Left hindlimb (tissue), 1 donor: ENCODE measurements at regions not wholly inside any gene's neighbourhood (a gene's known extent, or its start where the extent isn't known, plus 50 kb on each side); places are given as distances from the start of the nearest gene placed in this dataset.

ENCODE experiments used
- DNase-seq: peaks from one replicate; pipeline ENCODE4 v3.0.0-alpha.2; 2018

GRCh38 chr3:177517906-177518305 is 320.6 kb upstream of the TBL1XR1 start:
- no peak for DNase-seq

DNA sequence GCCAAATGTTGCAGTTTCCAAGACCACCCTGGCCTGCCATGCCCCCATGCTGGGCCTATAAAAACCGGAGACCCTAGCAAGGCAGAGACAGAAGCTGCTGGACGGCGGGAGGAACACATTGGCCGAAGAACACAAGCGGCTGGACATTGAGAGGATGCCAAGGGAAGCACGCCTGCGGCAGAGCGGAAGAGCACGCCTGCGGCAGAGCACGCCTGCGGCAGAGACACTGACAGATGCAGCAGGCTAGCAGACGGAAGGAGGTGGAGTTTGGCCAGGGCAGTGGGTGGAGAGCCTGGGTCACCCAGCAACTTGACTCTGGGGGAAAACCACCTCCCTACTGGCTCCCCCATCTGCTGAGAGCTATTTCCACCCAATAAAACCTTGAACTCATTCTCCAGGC is 322.3 kb upstream of the TBL1XR1 start:
- no peak for DNase-seq

DNA sequence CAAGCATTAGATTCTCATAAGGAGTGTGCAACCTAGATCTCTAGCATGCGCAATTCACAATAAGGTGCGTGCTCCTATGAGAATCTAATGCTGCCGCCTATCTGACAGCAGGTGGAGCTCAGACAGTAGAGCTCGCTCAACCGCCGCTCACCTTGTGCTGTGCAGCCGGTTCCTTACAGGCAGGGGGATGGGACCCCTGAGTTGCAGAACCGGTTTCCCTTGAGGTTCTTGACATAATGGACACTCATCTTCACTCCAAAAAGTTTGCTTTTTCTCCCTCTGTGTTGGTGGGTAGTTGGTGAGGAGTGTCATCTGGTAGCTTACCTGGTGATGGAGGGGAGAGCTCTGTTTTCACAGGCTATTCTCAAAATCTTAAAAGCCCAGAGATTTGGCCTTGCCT is 324.0 kb upstream of the TBL1XR1 start:
- DNase-seq: no peak

DNA sequence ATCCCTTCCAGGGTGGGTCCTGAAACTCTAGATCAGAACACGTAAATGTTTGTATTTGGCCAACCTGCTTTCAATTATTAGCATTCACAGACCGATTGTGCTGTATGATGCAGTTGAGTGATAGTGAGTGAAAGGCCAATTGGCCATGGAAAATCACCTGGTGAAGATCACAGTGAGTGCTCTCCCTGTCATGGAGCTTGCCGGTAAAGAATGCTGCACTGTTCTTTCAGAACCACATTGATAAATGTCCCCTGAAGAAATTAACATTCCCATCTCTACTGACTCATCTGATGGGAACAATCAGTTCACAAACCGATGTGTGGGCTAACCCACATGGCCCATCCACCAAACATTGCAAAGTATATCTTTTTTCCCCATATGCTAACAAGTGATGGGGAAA is 324.8 kb upstream of the TBL1XR1 start:
- no peak for DNase-seq

GRCh38 chr3:177523067-177523675 is 325.9 kb upstream of the TBL1XR1 start:
- no peak for DNase-seq

DNA sequence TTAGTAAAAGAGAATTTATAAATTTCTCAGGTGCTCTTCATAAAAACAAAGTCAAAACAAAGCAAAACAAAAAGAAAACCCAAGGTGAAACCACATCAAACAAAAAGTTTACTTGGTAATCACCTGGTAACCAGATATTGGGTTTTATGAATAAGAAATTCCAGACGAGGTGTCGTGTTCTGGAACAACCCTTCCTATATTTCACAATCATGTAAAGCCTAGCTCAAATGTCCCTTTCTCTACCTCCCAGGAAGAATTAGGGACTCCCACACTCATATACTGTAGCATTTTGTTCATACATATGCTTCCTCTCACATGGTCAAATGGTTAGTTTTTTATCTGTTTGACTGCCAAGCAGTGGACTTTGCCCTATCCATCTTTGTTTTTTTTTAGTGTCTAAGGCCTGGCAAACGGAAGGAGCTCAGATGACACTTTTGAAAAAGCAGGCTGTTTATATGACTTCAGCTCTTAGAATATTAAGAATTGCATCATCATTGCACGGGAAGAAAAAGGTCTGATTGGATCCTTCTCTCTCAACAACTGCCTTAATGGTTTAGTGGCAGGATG is 326.7 kb upstream of the TBL1XR1 start:
- no peak for DNase-seq

DNA sequence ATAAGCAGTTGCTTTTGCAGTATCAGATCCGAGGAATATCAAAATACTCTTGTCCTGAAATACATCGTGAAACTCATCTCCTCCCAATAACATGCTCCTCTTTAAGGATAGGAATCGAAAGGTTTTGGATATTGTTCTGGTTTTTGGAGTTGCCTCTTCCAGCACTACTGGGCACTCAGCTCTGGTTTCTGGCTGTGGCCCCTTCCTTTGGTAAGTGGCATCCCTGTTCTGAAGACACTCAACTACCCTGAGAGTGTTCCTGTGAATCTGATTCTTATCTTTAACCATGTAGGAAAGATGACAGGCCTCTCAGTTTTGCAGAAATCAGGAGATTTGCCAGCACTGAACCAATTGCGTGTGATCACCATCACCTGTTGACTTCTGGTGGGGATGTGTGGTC is 327.5 kb upstream of the TBL1XR1 start:
- DNase-seq: no peak

- DNase-seq: no peak
Measured at GRCh38 chr3:177525414-177525813, 328.1 kb upstream of the TBL1XR1 start.

- peak; percentile 49 for DNase-seq
Measured at GRCh38 chr3:177525987-177526712, 328.9 kb upstream of the TBL1XR1 start.

DNA sequence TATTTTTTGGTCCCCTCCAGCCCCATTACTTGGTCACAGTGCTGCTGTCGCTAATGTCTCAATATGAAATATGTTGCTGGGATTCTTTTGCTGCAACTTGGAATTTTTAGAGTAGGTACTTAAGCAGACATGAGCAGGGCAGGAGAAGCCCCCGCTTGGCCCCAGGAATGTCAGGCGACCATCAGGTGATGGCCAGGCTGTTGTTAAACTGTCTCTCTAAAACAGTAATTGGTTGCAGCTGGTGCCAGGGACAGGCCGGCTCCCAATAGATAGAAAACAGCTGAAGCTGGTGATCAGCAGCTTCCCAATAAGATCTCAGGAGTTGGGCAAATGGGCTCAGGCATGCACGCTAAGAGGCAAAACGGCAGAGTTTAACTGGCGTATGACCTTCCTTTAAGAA is 329.9 kb upstream of the TBL1XR1 start:
- no peak for DNase-seq

GRCh38 chr3:177528306-177529070 is 331.2 kb upstream of the TBL1XR1 start:
- DNase-seq: no peak

- no peak for DNase-seq
Measured at GRCh38 chr3:177529071-177529550, 331.8 kb upstream of the TBL1XR1 start.

DNA sequence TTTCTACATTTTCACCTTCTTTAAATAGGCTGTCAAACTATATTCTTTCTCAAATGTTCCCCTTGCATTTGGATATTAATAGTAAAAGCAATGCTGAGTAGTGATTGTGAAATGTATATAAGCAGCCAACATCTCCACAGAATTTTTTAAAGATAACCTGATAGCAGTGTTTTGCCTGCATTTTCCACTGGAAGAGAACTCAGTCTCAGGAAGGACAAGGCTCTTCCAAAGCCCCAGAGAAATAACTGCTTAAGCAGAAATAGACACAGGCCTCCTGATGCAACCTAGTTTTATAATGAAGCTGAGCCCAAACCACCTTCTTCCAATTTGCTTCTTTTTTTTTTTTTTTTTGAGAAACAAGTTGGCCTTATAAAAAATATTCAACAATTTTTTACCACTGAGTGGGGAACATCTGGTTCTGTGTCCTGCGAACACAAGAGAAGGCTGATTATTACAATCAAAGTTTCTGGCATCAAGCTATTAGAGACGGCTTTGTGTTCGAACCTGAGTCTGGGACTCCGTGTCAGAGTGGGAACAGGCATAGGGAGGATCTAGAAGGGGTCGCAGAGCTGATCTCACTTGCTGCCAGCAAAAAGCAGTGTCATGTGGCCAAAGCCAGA is 332.5 kb upstream of the TBL1XR1 start:
- DNase-seq: no peak

DNA sequence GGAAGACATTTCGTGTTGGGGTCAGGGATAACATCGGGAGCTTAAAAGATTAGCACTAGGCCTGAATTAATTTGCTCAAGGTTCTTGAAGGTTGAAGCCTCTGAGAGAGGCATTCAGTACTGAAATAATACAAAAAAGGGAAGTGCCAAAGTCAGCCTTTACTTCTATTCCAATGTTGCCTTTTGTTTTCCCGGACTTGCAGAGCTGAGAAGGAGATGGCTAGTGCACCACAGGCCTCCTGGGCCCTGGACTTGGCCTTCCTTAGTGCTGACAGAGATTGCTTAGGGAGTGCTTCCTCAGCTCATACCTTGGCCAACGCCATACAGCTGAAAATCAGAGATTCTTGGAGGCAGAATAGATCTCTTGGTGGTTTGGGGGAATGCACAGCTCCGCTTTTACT is 333.6 kb upstream of the TBL1XR1 start:
- no peak for DNase-seq

DNA sequence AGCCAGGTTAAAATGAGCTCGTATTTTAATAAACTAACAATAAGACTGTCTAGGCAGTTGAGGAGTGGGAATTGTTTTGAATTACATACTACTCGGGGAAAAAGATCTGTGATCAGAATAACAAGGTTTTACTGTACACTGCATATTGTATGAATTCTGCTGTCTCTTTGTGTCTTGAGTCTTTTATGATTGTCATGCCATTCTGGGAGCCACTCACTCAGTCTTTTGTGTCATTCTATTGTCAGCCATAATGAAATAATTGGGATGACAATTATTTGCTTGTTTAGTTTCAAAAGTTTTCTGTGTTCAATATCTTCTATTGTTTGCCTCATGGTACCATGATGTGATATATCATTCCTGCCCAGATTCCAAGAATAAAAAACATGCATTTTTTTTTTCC is 339.6 kb upstream of the TBL1XR1 start:
- no peak for DNase-seq

DNA sequence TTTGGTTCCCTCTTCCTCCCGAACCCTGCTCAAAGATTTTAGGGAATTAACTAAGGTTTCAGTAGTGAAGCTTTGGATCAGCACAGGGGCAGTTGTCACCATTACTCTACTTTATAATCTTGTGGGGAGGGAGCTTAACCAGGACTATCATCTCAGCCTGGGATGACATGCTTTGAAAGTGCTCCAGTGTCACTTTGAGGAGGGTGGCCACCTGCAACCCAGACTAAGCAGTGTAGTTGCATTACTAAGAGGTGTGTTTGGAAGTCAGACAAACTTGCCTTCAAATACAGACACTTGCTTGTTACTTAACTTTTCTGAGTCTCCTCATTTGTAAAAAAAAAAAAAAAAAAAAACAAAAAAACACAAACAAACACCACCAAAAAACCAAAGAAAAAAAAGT is 340.3 kb upstream of the TBL1XR1 start:
- DNase-seq: no peak

DNA sequence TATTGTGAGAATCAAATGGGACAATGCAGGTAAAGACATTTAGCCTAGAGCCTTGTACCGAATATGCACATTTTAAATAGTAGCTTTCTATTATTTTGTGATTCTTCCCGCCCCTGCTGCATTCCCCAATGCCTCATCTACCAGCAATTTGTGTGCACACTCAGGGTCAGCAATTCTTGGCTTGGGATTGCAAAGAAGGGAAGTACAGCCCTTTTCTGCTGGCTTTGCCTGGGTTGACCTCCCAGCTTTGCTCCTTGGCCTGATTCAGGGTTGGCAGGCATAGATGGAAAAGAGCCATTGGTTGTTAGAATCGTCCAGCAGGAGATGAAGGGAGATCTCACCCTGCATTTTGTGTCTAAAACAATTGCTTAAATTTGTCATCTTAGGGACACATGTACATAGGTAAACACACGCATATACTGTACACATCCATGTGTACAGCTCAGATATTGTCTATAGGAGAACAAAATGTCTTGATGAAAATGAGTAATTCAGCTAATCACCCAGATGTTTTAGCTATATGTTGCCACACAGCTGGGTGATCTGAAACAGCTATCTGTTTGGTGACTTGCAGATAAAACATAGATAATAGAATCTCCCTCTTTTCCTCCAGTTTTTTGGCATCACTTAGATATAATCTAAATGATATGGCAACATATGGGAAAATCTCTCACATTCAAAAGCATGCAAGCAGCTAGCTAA is 340.9 kb upstream of the TBL1XR1 start:
- DNase-seq: peak; percentile 49

DNA sequence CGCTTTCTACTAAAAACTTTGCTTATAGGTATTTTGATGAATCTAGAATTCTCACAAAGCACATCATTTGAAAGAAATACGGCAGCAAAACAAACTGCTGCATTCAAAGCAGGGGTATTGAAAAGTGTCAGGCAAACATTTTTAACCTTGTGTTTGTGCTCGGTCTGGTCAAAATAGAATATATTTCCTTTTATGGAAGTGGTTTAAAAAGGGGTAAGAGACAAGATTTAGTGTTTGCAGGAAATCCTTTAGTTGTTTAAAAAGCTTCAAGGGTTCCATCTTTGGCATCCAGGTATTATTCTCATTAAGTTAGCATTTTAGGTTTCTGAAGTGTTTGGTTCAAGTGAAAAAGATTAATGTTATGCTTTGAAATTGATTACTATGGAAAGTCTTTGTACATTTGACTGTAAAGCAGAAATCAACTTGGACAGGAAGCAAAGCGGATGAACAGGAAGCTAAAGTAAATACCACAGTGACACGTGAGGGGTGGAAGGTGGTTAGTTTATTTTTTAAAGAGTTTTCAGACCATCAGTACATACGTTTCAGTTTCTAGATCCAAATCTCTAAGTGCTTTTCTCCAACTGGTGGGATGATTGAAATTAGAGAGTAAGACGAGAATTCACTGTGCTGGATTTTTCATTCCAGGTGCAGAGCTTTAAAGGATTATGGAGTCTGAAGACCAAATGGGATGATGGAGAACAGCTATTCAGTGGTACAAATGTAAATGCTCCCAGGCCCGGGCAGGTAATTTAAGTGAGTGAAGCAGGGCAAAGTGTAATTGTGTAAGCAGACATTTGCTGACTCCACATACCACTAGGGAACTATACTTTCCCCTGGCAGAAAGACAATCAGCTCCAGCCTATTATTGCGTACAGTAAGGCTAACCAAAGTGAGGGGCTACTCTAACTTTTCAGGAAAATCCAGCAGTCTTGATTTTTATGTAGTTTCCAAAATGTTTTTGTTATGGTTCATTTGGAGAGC is 341.8 kb upstream of the TBL1XR1 start:
- DNase-seq: no peak

GRCh38 chr3:177541541-177541940 is 344.3 kb upstream of the TBL1XR1 start:
- DNase-seq: no peak

DNA sequence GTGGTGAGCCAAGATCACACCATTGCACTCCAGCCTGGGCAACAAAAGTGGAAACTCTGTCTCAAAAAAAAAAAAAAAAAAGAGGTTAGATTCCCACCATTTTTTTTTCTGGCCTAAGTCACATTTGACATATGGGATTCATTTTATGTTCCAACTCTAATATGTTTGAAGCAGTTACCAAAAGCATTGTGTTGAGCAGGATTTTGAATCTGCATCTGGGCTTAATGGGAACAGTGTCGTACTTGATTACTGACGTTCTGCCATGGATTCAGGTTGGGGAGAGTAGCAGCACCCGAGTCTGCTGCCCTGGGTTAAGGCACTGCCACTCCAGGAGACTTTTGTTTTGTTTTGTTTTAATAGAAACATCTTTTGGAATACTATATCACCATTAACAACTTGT is 348.7 kb upstream of the TBL1XR1 start:
- no peak for DNase-seq

DNA sequence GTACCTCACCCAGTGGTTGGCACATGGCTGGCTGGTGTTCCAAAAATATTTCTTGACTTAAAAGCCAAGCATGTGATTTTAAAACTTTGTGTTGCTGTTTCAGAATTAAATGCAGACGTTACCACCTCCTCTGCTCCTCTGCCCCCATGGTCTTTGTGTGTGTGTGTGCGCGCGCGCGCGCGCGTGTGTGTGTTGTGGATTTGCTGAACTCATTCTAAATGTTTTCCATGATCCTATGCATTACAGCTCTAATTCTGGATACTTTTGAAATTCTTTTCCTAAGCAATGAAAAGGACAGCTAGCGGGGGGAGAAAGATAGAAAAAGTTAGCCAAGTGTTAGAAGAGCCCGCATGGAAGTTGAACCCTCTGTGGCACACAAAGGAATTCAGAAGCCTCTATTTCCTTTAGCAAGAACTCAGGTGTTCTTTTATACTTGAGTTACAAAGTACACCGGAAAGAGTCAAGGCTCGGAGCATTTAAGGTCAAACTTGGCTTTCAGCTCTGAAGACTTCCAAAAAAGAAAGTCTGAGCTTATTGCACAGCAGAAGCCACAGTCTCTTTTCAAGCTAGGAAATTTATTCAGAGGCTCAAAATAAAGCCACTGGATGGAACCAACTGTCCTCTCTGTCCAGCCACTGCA is 350.5 kb upstream of the TBL1XR1 start:
- no peak for DNase-seq
